Neutrophil (primary cell): ENCODE measurements at regions not wholly inside any gene's neighbourhood (a gene's known extent, or its start where the extent isn't known, plus 50 kb on each side); places are given as distances from the start of the nearest gene placed in this dataset.

Experiments
- H3K27ac ChIP-seq: fragments of 200-600 bp; sonication (generic); 2 replicates; pipeline ENCODE4 v1.5.1; 2016; ENCODE audit warnings: mild to moderate bottlenecking, moderate library complexity
- H3K27me3 ChIP-seq: fragments of 200-600 bp; sonication (generic); 2 replicates; pipeline ENCODE4 v1.6.0; 2016; ENCODE audit warnings: mild to moderate bottlenecking
- H3K36me3 ChIP-seq: fragments of 200-600 bp; sonication (generic); 2 replicates; pipeline ENCODE4 v1.5.1; 2017
- H3K4me1 ChIP-seq, 2 experiments: fragments of 200-600 bp in 1 of 2; sonication (generic) in 1 of 2; 1 replicate in 1 of 2; 2 replicates in 1 of 2; pipeline versions ENCODE4 v1.5.1 to v1.6.1; 2013 to 2016; ENCODE audit warnings: low read depth in 1 of 2, low read length in 1 of 2, mild to moderate bottlenecking in 1 of 2, moderate library complexity in 1 of 2; ENCODE audit not compliant: control insufficient read depth in 1 of 2, insufficient read depth in 1 of 2
- H3K4me3 ChIP-seq, 2 experiments: fragments of 200-600 bp in 1 of 2; sonication (generic) in 1 of 2; 1 replicate in 1 of 2; 2 replicates in 1 of 2; pipeline ENCODE4 v1.5.1; 2013 to 2016; ENCODE audit warnings: low read depth in 1 of 2, low read length in 1 of 2, mild to moderate bottlenecking in 1 of 2, moderate library complexity in 1 of 2
- H3K9me3 ChIP-seq: fragments of 200-600 bp; sonication (generic); 2 replicates; pipeline ENCODE4 v1.5.1; 2016
- TF ChIP-seq, protein P1 (sequence below): fragments of 200-600 bp; sonication (generic); IDR thresholded peaks from 2 replicates; pipeline ENCODE4 v1.5.1; 2016; ENCODE audit warnings: antibody characterized with exemption

DNA sequence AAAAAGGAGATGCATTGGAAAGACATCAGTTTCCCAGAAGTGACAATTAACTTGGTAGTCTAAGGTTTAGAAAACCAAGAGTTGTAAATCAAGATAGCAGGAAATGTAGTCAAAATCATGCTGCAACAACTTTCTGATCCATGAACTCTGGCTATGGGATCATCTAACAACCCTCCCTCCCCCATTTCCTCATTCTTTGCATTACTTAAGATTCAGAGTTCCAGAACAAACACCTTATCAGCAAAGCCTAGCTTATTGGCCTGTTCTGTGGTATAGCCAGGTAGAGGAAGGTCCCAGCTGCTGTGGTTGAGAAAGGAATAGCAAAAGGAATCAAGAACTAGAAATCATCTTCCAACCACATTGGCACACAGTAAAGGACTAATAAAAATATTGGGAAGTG, 651.1 kb downstream of the METTL15 start:
- TF ChIP-seq, protein P1, sequence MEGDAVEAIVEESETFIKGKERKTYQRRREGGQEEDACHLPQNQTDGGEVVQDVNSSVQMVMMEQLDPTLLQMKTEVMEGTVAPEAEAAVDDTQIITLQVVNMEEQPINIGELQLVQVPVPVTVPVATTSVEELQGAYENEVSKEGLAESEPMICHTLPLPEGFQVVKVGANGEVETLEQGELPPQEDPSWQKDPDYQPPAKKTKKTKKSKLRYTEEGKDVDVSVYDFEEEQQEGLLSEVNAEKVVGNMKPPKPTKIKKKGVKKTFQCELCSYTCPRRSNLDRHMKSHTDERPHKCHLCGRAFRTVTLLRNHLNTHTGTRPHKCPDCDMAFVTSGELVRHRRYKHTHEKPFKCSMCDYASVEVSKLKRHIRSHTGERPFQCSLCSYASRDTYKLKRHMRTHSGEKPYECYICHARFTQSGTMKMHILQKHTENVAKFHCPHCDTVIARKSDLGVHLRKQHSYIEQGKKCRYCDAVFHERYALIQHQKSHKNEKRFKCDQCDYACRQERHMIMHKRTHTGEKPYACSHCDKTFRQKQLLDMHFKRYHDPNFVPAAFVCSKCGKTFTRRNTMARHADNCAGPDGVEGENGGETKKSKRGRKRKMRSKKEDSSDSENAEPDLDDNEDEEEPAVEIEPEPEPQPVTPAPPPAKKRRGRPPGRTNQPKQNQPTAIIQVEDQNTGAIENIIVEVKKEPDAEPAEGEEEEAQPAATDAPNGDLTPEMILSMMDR = no peak
- H3K9me3 ChIP-seq = no peaks in the 10 kb centered on the region
- H3K36me3 ChIP-seq = no peaks in the 10 kb centered on the region
- no peak overlapping the region for H3K27ac ChIP-seq
- H3K27me3 ChIP-seq = no peaks in the 10 kb centered on the region
- no peaks in the 10 kb centered on the region for H3K4me1 ChIP-seq
- no peak overlapping the region for H3K4me3 ChIP-seq

DNA sequence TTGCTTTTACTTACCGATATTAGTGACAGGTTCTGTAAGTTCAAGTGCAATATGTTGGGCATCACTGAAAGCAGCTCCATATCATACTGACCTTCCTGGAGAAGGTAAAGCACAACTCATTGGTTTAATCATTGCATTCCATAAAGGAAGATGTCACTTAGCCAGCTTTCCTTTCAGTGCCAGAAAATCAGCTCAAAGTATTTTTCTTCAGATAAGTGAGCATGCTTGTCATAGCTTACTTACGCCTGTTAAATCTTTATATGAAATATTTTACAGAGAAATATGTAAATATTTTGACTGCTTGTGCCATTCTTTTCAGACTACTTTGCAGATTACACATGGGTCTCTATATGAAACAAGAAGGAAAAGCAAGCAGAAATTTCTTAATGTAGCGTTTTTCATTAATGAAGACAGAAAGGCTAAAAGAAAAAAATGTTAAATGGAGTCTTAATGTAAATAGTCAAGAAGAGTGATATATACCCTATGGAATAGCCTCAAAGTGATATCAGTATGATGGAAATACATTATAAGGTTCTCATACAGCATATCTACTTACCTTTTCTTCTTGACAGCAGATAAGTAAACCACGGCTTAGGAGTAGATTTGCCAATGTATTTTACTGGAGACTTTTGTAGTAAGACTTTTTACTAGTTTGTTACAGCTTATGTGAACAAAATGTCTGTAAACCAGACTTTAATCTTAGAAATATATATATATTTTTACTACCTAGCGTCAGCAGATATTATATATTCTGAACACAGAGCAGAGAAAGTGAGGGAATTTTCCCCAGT, 649.7 kb downstream of the METTL15 start:
- H3K9me3 ChIP-seq = no peaks in the 10 kb centered on the region
- no peak overlapping the region for H3K27ac ChIP-seq
- no peaks in the 10 kb centered on the region for H3K4me1 ChIP-seq
- no peaks in the 10 kb centered on the region for H3K27me3 ChIP-seq
- no peaks in the 10 kb centered on the region for H3K36me3 ChIP-seq
- no peak overlapping the region for H3K4me3 ChIP-seq
- TF ChIP-seq, protein P1 = no peak

DNA sequence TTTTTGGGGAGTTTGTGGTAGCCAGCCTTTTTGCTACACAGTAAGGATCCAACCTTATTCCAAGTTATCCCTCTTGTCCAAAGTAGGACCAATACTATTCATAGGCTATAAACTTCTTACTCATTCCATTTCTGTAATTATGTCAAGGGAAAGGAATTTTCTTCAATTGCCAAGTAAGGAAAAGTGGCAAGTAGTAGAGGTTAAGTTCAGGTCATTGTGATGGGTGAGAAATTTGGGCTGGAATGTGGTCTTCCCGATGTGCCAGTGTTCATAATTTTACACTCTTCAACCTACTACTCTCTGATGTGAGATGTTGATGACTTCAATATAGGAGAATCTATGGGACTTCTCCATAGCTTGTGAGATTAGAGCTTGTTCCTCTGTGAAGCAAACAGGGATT, 648.8 kb downstream of the METTL15 start:
- H3K27me3 ChIP-seq = no peaks in the 10 kb centered on the region
- no peaks in the 10 kb centered on the region for H3K4me1 ChIP-seq
- no peak overlapping the region for H3K4me3 ChIP-seq
- H3K9me3 ChIP-seq = no peaks in the 10 kb centered on the region
- TF ChIP-seq, protein P1 = no peak
- no peak overlapping the region for H3K27ac ChIP-seq
- H3K36me3 ChIP-seq = no peaks in the 10 kb centered on the region

GRCh38 chr11:28743061-28743550, 634.9 kb downstream of the METTL15 start:
- H3K9me3 ChIP-seq = no peaks in the 10 kb centered on the region
- TF ChIP-seq, protein P1 = no peak
- no peak overlapping the region for H3K4me3 ChIP-seq
- H3K4me1 ChIP-seq = no peaks in the 10 kb centered on the region
- H3K27ac ChIP-seq = no peak overlapping the region
- no peaks in the 10 kb centered on the region for H3K27me3 ChIP-seq
- no peaks in the 10 kb centered on the region for H3K36me3 ChIP-seq

GRCh38 chr11:28739489-28740280, 631.5 kb downstream of the METTL15 start:
- no peak overlapping the region for H3K4me3 ChIP-seq
- no peak overlapping the region for H3K27ac ChIP-seq
- H3K4me1 ChIP-seq = no peaks in the 10 kb centered on the region
- no peaks in the 10 kb centered on the region for H3K36me3 ChIP-seq
- no peaks in the 10 kb centered on the region for H3K27me3 ChIP-seq
- TF ChIP-seq, protein P1 = no peak
- no peaks in the 10 kb centered on the region for H3K9me3 ChIP-seq
